Umbilical cord (tissue), 1 donor: ENCODE measurements at regions not wholly inside any gene's neighbourhood (a gene's known extent, or its start where the extent isn't known, plus 50 kb on each side); places are given as distances from the start of the nearest gene placed in this dataset.
"Not testable (repeated sequence)": the region's sequence is repeated elsewhere in the genome, so short reads cannot be mapped to it uniquely, and the experiment has no call there.

ENCODE experiments used
- DNase-seq: peaks from one replicate; pipeline ENCODE4 v3.0.0-alpha.2; 2015; ENCODE audit warnings: low spot score

GRCh38 chr15:24309700-24310099 lies 365.9 kb upstream of the NPAP1 start:
- DNase-seq = not testable (repeated sequence)

- DNase-seq = not testable (repeated sequence)
These were observed 363.9 kb upstream of the NPAP1 start for GRCh38 chr15:24311692-24312091.

GRCh38 chr15:24316326-24316725 lies 359.2 kb upstream of the NPAP1 start:
- not testable (repeated sequence) for DNase-seq

GRCh38 chr15:24318981-24319380 lies 356.6 kb upstream of the NPAP1 start:
- no peak for DNase-seq

- not testable (repeated sequence) for DNase-seq
These were observed 351.5 kb upstream of the NPAP1 start for GRCh38 chr15:24324096-24324495.

- DNase-seq = peak; percentile 90
These were observed 349.1 kb upstream of the NPAP1 start for GRCh38 chr15:24326513-24326912.

- not testable (repeated sequence) for DNase-seq
These were observed 343.6 kb upstream of the NPAP1 start for GRCh38 chr15:24331964-24332363.

- DNase-seq = not testable (repeated sequence)
These were observed 333.7 kb upstream of the NPAP1 start for GRCh38 chr15:24341876-24342275.

- peak; percentile 67 for DNase-seq
These were observed 322.8 kb upstream of the NPAP1 start for GRCh38 chr15:24352777-24353176.

- DNase-seq = not testable (repeated sequence)
These were observed 294.5 kb upstream of the NPAP1 start for GRCh38 chr15:24381103-24381502.

- DNase-seq = not testable (repeated sequence)
These were observed 290.3 kb upstream of the NPAP1 start for GRCh38 chr15:24385258-24385657.

- DNase-seq = no peak
These were observed 281.3 kb upstream of the NPAP1 start for GRCh38 chr15:24394303-24394702.

- not testable (repeated sequence) for DNase-seq
These were observed 262.9 kb upstream of the NPAP1 start for GRCh38 chr15:24412649-24413048.

GRCh38 chr15:24426286-24427054 lies 249.1 kb upstream of the NPAP1 start:
- not testable (repeated sequence) for DNase-seq

GRCh38 chr15:24427055-24427400 lies 248.5 kb upstream of the NPAP1 start:
- peak; percentile 3 for DNase-seq

- DNase-seq = not testable (repeated sequence)
These were observed 240.3 kb upstream of the NPAP1 start for GRCh38 chr15:24435075-24435820.

GRCh38 chr15:24437270-24437669 lies 238.3 kb upstream of the NPAP1 start:
- not testable (repeated sequence) for DNase-seq

GRCh38 chr15:24437735-24438134 lies 237.8 kb upstream of the NPAP1 start:
- not testable (repeated sequence) for DNase-seq

GRCh38 chr15:24477107-24478025 lies 198.2 kb upstream of the NPAP1 start:
- DNase-seq = not testable (repeated sequence)

GRCh38 chr15:24485885-24486567 lies 189.5 kb upstream of the NPAP1 start:
- DNase-seq = peak; percentile 3
